ENCODE measurements at regions not wholly inside any gene's neighbourhood (a gene's known extent, or its start where the extent isn't known, plus 50 kb on each side); places are given as distances from the start of the nearest gene placed in this dataset.

DNA sequence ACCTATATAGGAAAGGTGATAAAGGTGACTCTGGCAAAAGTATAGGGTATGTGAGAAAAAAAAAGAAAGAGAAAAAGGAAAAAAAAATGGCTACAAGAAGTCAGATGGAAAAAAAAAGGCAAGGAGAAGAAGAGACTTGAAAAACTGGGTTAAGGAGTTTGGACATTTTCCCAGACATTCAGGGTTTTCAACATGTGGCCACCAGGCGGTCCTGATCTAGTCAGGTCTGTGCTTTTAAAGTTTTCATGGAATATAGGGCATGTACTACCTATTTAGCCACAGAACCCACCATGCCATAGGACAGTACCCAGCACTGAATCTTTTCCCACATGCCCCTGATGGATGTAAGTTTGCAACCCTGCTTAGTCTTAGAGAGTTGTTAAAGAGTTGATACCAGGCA lies 433.7 kb downstream of the MAFB start:
- H3K4me1 ChIP-seq (ENCODE audit: low read depth): no peaks in the 10 kb centered on the region
- no peaks in the 10 kb centered on the region for H3K36me3 ChIP-seq (ENCODE audit: low read depth)
- H3K9me3 ChIP-seq: no peaks in the 10 kb centered on the region
- no peak overlapping the region for H3K4me3 ChIP-seq
- intact Hi-C loops (cut with DNase I, micrococcal nuclease): no loop called here
- ATAC-seq (no peak), DNase-seq (no peak)
- TF ChIP-seq, protein P1, sequence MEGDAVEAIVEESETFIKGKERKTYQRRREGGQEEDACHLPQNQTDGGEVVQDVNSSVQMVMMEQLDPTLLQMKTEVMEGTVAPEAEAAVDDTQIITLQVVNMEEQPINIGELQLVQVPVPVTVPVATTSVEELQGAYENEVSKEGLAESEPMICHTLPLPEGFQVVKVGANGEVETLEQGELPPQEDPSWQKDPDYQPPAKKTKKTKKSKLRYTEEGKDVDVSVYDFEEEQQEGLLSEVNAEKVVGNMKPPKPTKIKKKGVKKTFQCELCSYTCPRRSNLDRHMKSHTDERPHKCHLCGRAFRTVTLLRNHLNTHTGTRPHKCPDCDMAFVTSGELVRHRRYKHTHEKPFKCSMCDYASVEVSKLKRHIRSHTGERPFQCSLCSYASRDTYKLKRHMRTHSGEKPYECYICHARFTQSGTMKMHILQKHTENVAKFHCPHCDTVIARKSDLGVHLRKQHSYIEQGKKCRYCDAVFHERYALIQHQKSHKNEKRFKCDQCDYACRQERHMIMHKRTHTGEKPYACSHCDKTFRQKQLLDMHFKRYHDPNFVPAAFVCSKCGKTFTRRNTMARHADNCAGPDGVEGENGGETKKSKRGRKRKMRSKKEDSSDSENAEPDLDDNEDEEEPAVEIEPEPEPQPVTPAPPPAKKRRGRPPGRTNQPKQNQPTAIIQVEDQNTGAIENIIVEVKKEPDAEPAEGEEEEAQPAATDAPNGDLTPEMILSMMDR (IDR thresholded peaks at IDR 0.05): no peak

DNA sequence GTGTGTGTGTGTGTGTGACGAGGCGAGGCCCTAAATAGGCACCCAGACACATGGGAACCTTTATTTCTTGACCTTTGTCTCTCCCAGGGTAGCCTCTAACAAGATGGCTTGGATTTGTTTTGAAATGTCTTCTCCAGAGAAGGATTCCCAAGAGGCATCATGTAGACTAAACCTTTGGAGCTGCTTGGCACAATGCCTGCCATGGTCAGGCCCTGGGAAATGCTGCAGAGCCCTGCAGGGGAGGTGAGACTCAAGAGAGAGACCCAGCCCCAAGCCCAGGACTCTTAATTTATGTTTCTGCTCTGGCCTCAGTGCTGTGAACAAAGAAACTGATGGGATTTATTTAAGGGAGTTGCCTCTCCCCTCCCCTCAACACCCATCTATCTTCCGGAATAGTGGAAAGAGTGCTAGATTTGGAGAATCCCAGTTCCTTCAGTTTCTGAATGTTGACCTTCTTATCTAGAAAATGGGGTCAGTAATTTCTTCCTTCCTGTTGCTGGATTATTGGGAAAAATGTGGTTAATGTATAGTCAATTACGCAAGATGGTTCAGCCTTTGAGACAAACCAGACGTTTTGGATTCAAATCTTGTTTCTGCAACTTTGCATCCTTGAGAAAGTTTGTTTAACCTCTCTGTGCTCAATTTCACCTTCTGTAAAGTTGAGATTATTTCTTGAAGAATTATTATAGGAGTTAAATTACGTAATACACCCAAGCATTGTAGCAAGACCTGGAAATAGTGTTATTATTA lies 434.8 kb downstream of the MAFB start:
- no peaks in the 10 kb centered on the region for H3K9me3 ChIP-seq
- H3K4me1 ChIP-seq (ENCODE audit: low read depth): no peaks in the 10 kb centered on the region
- DNase-seq (no peak), ATAC-seq (no peak)
- TF ChIP-seq, protein P1 (IDR thresholded peaks at IDR 0.05): no peak
- no peaks in the 10 kb centered on the region for H3K36me3 ChIP-seq (ENCODE audit: low read depth)
- no peak overlapping the region for H3K4me3 ChIP-seq
- intact Hi-C loops (cut with DNase I, micrococcal nuclease): no loop called here

DNA sequence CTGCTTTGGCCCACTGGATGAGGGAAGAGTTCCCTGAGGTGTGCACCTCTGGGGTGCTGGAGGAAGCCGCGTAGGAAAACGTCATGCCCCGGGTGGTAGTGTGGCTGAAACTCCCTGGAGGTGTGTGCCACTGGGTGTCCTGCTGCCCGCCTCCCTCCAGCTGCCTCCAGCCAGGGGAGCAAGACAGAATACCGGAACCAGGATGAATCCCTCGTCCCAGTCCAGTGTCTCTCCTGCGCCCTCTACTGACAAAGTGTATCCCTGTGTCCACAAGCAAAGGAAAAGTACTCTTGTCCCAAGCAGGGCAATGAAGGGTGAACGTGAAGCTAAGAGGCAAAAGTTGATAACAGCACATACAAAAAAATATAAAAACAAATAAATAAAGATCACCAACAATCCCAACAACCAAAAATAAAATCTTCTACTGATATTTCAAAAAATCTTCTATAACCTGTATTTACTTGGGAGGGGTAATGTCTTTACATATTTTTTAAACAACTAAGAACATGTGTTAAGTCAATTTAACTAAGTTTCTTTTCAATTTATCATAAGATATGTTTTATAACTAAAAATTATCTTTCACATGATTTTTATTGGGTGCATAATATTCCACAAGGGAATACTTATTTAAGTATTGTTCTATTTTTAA lies 437.6 kb downstream of the MAFB start:
- Histone ChIP-seq H3K4me1 (ENCODE audit: low read depth) (no peaks in the 10 kb centered on the region), H3K9me3 (no peaks in the 10 kb centered on the region), H3K4me3 (no peak overlapping the region), H3K36me3 (ENCODE audit: low read depth) (no peaks in the 10 kb centered on the region)
- DNase-seq: peak in 1 of 3 donors; percentile 61
- ATAC-seq: peak; percentile 52
- intact Hi-C loops (cut with DNase I, micrococcal nuclease): no loop called here
- TF ChIP-seq, protein P1 (IDR thresholded peaks at IDR 0.05): peak; percentile 10

DNA sequence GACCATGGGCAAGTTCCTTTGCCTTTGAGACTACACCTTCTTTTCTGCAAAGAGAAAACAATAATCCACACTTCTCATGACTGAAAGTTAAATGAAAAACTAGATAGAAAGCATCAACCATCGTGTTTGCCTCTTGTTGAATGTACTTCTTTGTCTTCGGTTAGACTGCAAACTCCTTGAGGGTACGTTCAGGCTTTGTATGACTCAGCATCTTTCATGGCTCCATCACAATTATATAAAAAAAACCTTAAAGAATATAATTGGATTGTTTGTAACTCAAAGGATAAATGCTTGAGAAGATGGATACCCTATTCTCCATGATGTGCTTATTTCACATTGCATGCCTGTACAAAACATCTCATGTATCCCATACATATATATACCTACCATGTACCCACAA lies 439.2 kb downstream of the MAFB start:
- H3K36me3 ChIP-seq (ENCODE audit: low read depth): no peaks in the 10 kb centered on the region
- H3K4me3 ChIP-seq: no peak overlapping the region
- ATAC-seq (no peak), DNase-seq (no peak)
- no peaks in the 10 kb centered on the region for H3K4me1 ChIP-seq (ENCODE audit: low read depth)
- TF ChIP-seq, protein P1 (IDR thresholded peaks at IDR 0.05): no peak
- intact Hi-C loops (cut with DNase I, micrococcal nuclease): no loop called here
- H3K9me3 ChIP-seq: no peaks in the 10 kb centered on the region

DNA sequence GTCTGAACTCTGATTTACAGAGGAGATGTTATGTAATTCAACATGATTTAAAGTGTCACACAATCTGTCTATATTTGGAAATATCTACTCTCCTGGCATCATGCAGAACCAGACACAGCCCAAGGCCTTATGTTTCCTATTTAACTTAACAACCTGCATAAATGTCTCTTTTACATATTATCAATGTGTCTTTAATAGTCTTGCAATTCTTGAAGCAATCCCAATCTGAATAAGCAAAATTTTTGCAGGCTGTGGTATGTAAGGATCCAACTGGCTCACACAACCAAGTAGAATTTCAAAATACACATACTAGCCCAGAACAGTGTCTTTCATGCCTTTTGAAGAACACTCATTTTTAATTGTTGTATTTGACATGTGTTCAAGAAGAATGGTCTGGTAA lies 443.2 kb downstream of the MAFB start:
- Histone ChIP-seq H3K4me3 (no peak overlapping the region), H3K36me3 (ENCODE audit: low read depth) (no peaks in the 10 kb centered on the region), H3K4me1 (ENCODE audit: low read depth) (no peaks in the 10 kb centered on the region), H3K9me3 (no peaks in the 10 kb centered on the region)
- DNase-seq (no peak), ATAC-seq (no peak)
- TF ChIP-seq, protein P1 (IDR thresholded peaks at IDR 0.05): no peak
- intact Hi-C loops (cut with DNase I, micrococcal nuclease): no loop called here
